GM12878 (cell line): ENCODE measurements at regions not wholly inside any gene's neighbourhood (a gene's known extent, or its start where the extent isn't known, plus 50 kb on each side); places are given as distances from the start of the nearest gene placed in this dataset.

Experiments used
- BHLHE40 ChIP-seq, 2 experiments: fragments of 450-650 bp in 1 of 2; IDR thresholded peaks; 2 replicates each; pipeline ENCODE4 v1.6.1; 2011 to 2017; ENCODE audit warnings: low read depth in 2 of 2, borderline replicate concordance in 1 of 2, improper control_type of control experiment in 1 of 2, low read length in 1 of 2, mild to moderate bottlenecking in 1 of 2
- HDAC2 ChIP-seq: fragments of 200-600 bp; sonication (generic); IDR thresholded peaks from 2 replicates; pipeline ENCODE4 v1.6.1; 2017
- KDM1A ChIP-seq: fragments of 200-600 bp; sonication (generic); IDR thresholded peaks from 2 replicates; pipeline ENCODE4 v1.6.1; 2016; ENCODE audit warnings: borderline replicate concordance
- MEF2B ChIP-seq: fragments of 450-650 bp; IDR thresholded peaks from 2 replicates; pipeline ENCODE4 v1.6.1; 2018; ENCODE audit warnings: mild to moderate bottlenecking, moderate library complexity; ENCODE audit not compliant: partially characterized antibody, poor library complexity, severe bottlenecking
- POLR2AphosphoS5 ChIP-seq: IDR thresholded peaks from 2 replicates; pipeline ENCODE4 v1.6.1; 2011; ENCODE audit warnings: mild to moderate bottlenecking, low read length, inconsistent platforms
- RAD21 ChIP-seq: IDR thresholded peaks from 2 replicates; pipeline ENCODE4 v1.6.1; 2011; ENCODE audit warnings: mild to moderate bottlenecking, low read depth, low read length, moderate library complexity; ENCODE audit not compliant: insufficient read depth
- SIN3A ChIP-seq: IDR thresholded peaks from 2 replicates; pipeline ENCODE4 v1.6.1; 2012; ENCODE audit warnings: low read depth, low read length, improper control_type of control experiment
- SMAD1 ChIP-seq: fragments of 450-650 bp; IDR thresholded peaks from 2 replicates; pipeline ENCODE4 v1.6.1; 2018; ENCODE audit warnings: mild to moderate bottlenecking, low read depth; ENCODE audit not compliant: partially characterized antibody
- SUZ12 ChIP-seq: fragments of 200-600 bp; sonication (generic); IDR thresholded peaks from one replicate; pipeline ENCODE4 v1.6.1; 2018; ENCODE audit warnings: antibody characterized with exemption, mild to moderate bottlenecking; ENCODE audit not compliant: unreplicated experiment
- YY1 ChIP-seq: IDR thresholded peaks from 2 replicates; pipeline ENCODE4 v1.6.1; 2011; ENCODE audit warnings: low read depth, mild to moderate bottlenecking, low read length
- ZNF274 ChIP-seq: IDR thresholded peaks from one replicate; pipeline ENCODE4 v1.8.0; 2011; ENCODE audit not compliant: insufficient read length, insufficient read depth
- TF ChIP-seq, protein P1 (sequence below), 3 experiments: IDR thresholded peaks in 2 of 3; conservative IDR thresholded peaks in 1 of 3; 2 replicates each; pipeline ENCODE4 v1.5.1; 2011; ENCODE audit warnings: low read depth in 3 of 3, low read length in 3 of 3, mild to moderate bottlenecking in 3 of 3, control low read depth in 2 of 3, moderate library complexity in 2 of 3, inconsistent platforms in 1 of 3, mixed read lengths in 1 of 3; ENCODE audit not compliant: control insufficient read depth in 2 of 3, insufficient read depth in 1 of 3; ENCODE audit errors: extremely low read depth in 1 of 3
- TF ChIP-seq, protein P2 (sequence below): IDR thresholded peaks from 2 replicates; pipeline ENCODE4 v1.6.1; 2012; ENCODE audit warnings: low read length, inconsistent platforms

DNA sequence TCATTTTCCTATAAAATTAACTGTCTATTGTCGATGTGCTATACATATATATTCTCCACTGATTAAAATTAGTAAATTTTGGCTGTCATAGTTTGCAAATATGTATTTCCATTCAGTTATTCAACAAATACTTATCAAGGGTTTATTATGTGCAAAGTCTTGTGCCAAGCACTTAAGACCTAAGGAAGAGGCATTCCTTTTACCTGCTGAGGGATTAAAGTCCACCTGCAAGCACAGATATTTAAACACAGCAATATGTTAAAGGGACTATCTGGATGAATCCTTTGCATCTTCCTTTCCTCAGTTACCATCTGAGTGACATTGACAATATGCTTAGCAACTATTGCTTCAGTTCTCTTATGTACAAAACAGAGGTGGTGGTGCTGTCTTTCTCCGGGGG lies 89.3 kb downstream of the LIG4 start:
- TF ChIP-seq YY1 (no peak), SMAD1 (no peak), MEF2B (no peak), SIN3A (no peak), HDAC2 (no peak), ZNF274 (no peak), KDM1A (no peak), POLR2AphosphoS5 (no peak), SUZ12 (no peak), RAD21 (no peak), BHLHE40 (IDR thresholded peaks at IDR 0.05; ENCODE audit: borderline replicate concordance in 1 of 2, low read depth in 2 of 2, low read length in 1 of 2) (no peak)
- TF ChIP-seq, protein P1, sequence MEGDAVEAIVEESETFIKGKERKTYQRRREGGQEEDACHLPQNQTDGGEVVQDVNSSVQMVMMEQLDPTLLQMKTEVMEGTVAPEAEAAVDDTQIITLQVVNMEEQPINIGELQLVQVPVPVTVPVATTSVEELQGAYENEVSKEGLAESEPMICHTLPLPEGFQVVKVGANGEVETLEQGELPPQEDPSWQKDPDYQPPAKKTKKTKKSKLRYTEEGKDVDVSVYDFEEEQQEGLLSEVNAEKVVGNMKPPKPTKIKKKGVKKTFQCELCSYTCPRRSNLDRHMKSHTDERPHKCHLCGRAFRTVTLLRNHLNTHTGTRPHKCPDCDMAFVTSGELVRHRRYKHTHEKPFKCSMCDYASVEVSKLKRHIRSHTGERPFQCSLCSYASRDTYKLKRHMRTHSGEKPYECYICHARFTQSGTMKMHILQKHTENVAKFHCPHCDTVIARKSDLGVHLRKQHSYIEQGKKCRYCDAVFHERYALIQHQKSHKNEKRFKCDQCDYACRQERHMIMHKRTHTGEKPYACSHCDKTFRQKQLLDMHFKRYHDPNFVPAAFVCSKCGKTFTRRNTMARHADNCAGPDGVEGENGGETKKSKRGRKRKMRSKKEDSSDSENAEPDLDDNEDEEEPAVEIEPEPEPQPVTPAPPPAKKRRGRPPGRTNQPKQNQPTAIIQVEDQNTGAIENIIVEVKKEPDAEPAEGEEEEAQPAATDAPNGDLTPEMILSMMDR (IDR thresholded peaks at IDR 0.05 in 2 of 3, conservative IDR thresholded peaks at IDR 0.05 in 1 of 3; ENCODE audit: control insufficient read depth in 2 of 3, extremely low read depth in 1 of 3, insufficient read depth in 1 of 3, low read depth in 3 of 3, low read length in 3 of 3) = no peak
- TF ChIP-seq, protein P2, sequence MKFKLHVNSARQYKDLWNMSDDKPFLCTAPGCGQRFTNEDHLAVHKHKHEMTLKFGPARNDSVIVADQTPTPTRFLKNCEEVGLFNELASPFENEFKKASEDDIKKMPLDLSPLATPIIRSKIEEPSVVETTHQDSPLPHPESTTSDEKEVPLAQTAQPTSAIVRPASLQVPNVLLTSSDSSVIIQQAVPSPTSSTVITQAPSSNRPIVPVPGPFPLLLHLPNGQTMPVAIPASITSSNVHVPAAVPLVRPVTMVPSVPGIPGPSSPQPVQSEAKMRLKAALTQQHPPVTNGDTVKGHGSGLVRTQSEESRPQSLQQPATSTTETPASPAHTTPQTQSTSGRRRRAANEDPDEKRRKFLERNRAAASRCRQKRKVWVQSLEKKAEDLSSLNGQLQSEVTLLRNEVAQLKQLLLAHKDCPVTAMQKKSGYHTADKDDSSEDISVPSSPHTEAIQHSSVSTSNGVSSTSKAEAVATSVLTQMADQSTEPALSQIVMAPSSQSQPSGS = no peak
